ENCODE measurements at regions not wholly inside any gene's neighbourhood (a gene's known extent, or its start where the extent isn't known, plus 50 kb on each side); places are given as distances from the start of the nearest gene placed in this dataset.

DNA sequence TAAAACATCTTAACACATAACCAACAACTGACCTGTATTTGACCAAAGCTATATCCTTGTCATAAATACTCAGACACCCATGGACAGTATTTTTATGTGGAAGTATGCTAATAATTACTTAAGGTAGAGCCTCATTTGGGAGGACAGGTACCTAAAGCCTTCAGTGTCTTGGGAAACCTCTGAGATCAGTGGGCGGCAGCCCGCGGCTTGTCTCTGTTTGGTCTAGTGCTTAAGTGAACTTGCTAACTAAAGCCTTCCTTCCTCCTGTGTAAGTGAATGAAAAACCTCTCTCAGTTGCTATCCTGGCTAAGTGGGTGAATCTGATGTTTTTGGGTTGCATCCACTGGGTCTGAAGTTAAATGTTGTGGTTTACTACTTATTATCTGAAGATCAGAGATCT, 144.5 kb upstream of the AGR3 start:
- Histone ChIP-seq H2AFZ (ENCODE audit: low read length) (no peak overlapping the region), H3K9me3 (ENCODE audit: low read length) (no peaks in the 10 kb centered on the region), H3K4me3 (replicated peaks in 1 of 3; ENCODE audit: insufficient read depth in 1 of 3, low read depth in 2 of 3, low read length in 3 of 3) (no peak overlapping the region), H3K36me3 (replicated peaks in 1 of 2; ENCODE audit: control insufficient read depth in 1 of 2, insufficient read depth in 2 of 2, low read length in 2 of 2) (no peaks in the 10 kb centered on the region), H3K27me3 (ENCODE audit: control insufficient read depth in 1 of 2, insufficient read depth in 2 of 2, low read length in 2 of 2) (no peaks in the 10 kb centered on the region), H3K4me1 (ENCODE audit: insufficient read depth, low read length) (peaks cover 25% of the 10 kb centered on the region), H3K9ac (ENCODE audit: insufficient read depth, low read depth, low read length) (no peak overlapping the region), H3K4me2 (ENCODE audit: low read depth, low read length) (no peak overlapping the region), H3K79me2 (ENCODE audit: insufficient read depth, low read length) (no peaks in the 10 kb centered on the region), H4K20me1 (ENCODE audit: insufficient read depth, low read length) (no peaks in the 10 kb centered on the region), H3K27ac (ENCODE audit: extremely low read length, insufficient read depth, low read length) (no peak overlapping the region)
- no peak for TF ChIP-seq NRL (CRISPR knock-in tag; IDR thresholded peaks at IDR 0.05; ENCODE audit: borderline replicate concordance)
- TF ChIP-seq ZNF10 (CRISPR knock-in tag; IDR thresholded peaks at IDR 0.05; ENCODE audit: borderline replicate concordance, low read depth), result no peak
- TF ChIP-seq SMAD9 (CRISPR knock-in tag; IDR thresholded peaks at IDR 0.05), result no peak
- TF ChIP-seq ZNF543 (CRISPR knock-in tag; IDR thresholded peaks at IDR 0.05), result no peak
- TF ChIP-seq HIVEP1 (CRISPR knock-in tag; IDR thresholded peaks at IDR 0.05), result no peak
- TF ChIP-seq, protein P1, sequence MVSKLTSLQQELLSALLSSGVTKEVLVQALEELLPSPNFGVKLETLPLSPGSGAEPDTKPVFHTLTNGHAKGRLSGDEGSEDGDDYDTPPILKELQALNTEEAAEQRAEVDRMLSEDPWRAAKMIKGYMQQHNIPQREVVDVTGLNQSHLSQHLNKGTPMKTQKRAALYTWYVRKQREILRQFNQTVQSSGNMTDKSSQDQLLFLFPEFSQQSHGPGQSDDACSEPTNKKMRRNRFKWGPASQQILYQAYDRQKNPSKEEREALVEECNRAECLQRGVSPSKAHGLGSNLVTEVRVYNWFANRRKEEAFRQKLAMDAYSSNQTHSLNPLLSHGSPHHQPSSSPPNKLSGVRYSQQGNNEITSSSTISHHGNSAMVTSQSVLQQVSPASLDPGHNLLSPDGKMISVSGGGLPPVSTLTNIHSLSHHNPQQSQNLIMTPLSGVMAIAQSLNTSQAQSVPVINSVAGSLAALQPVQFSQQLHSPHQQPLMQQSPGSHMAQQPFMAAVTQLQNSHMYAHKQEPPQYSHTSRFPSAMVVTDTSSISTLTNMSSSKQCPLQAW (CRISPR knock-in tag; IDR thresholded peaks at IDR 0.05), result no peak
- no peak for TF ChIP-seq FOXJ3 (CRISPR knock-in tag; IDR thresholded peaks at IDR 0.05; ENCODE audit: borderline replicate concordance)
- no peak for TF ChIP-seq GLI4 (CRISPR knock-in tag; IDR thresholded peaks at IDR 0.05; ENCODE audit: borderline replicate concordance)
- no peak for TF ChIP-seq HNF4G (IDR thresholded peaks at IDR 0.05; ENCODE audit: borderline replicate concordance, low read depth, low read length)
- no peak for TF ChIP-seq HNF4G (CRISPR knock-in tag; IDR thresholded peaks at IDR 0.05; ENCODE audit: borderline replicate concordance, low read depth)
- TF ChIP-seq ZNF260 (CRISPR knock-in tag; IDR thresholded peaks at IDR 0.05; ENCODE audit: borderline replicate concordance, low read depth), result no peak
- no peak for TF ChIP-seq RFX5 (IDR thresholded peaks at IDR 0.05; ENCODE audit: low read depth, low read length)
- TF ChIP-seq PHF21A (CRISPR knock-in tag; IDR thresholded peaks at IDR 0.05), result no peak
- TF ChIP-seq, protein P2, sequence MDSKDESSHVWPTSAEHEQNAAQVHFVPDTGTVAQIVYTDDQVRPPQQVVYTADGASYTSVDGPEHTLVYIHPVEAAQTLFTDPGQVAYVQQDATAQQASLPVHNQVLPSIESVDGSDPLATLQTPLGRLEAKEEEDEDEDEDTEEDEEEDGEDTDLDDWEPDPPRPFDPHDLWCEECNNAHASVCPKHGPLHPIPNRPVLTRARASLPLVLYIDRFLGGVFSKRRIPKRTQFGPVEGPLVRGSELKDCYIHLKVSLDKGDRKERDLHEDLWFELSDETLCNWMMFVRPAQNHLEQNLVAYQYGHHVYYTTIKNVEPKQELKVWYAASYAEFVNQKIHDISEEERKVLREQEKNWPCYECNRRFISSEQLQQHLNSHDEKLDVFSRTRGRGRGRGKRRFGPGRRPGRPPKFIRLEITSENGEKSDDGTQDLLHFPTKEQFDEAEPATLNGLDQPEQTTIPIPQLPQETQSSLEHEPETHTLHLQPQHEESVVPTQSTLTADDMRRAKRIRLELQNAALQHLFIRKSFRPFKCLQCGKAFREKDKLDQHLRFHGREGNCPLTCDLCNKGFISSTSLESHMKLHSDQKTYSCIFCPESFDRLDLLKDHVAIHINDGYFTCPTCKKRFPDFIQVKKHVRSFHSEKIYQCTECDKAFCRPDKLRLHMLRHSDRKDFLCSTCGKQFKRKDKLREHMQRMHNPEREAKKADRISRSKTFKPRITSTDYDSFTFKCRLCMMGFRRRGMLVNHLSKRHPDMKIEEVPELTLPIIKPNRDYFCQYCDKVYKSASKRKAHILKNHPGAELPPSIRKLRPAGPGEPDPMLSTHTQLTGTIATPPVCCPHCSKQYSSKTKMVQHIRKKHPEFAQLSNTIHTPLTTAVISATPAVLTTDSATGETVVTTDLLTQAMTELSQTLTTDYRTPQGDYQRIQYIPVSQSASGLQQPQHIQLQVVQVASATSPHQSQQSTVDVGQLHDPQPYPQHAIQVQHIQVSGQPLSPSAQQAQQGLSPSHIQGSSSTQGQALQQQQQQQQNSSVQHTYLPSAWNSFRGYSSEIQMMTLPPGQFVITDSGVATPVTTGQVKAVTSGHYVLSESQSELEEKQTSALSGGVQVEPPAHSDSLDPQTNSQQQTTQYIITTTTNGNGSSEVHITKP (CRISPR knock-in tag; IDR thresholded peaks at IDR 0.05; ENCODE audit: low read depth), result no peak
- intact Hi-C loops (cut with micrococcal nuclease; ENCODE audit: unreplicated experiment) (no loop called here), in situ Hi-C loops (cut with HindIII; ENCODE audit: extremely low pct_ligation_motif_present, low pct_unique_long_range_greater_than_20kb) (no loop called here)
- WGBS (ENCODE audit: low lambda C conversion rate), result 100% methylated on average over 3 of the region's 3 CpGs
- no peak for DNase-seq (ENCODE audit: low spot score)
- BruUV-seq (replicated peaks), result no TSS peak
- no peak for ATAC-seq
- no peak for FAIRE-seq
- ChIA-PET POLR2A (no interaction called here), CTCF (ENCODE audit: low intra/inter-chr PET ratio, low total read pairs) (no interaction called here)

All from HepG2 (cell line).